Skeletal muscle cell (primary cell): ENCODE measurements at regions not wholly inside any gene's neighbourhood (a gene's known extent, or its start where the extent isn't known, plus 50 kb on each side); places are given as distances from the start of the nearest gene placed in this dataset.
"Not testable (repeated sequence)": the region's sequence is repeated elsewhere in the genome, so short reads cannot be mapped to it uniquely, and the experiment has no call there.

Experiments used
- DNase-seq: peaks from one replicate; pipeline ENCODE4 v3.0.0-alpha.2; 2010; ENCODE audit warnings: low read depth
- H3K4me3 ChIP-seq: 2 replicates; pipeline ENCODE4 v1.5.1; 2011; ENCODE audit warnings: low read depth, mild to moderate bottlenecking, control low read depth, low read length, moderate library complexity

- DNase-seq: no peak
- no peak overlapping the region for H3K4me3 ChIP-seq
Observed at GRCh38 chr12:105477873-105478272, 147.4 kb downstream of the C12orf75 start.

GRCh38 chr12:105478788-105479187 lies 148.3 kb downstream of the C12orf75 start:
- H3K4me3 ChIP-seq, DNase-seq: not testable (repeated sequence)

- no peak overlapping the region for H3K4me3 ChIP-seq
- no peak for DNase-seq
Observed at GRCh38 chr12:105479710-105480109, 149.2 kb downstream of the C12orf75 start.

- DNase-seq: no peak
- H3K4me3 ChIP-seq: no peak overlapping the region
Observed at GRCh38 chr12:105480162-105480561, 149.7 kb downstream of the C12orf75 start.

- no peak overlapping the region for H3K4me3 ChIP-seq
- DNase-seq: no peak
Observed at GRCh38 chr12:105481392-105482300, 151.2 kb downstream of the C12orf75 start.

GRCh38 chr12:105482951-105483350 lies 152.5 kb downstream of the C12orf75 start:
- DNase-seq: no peak
- no peak overlapping the region for H3K4me3 ChIP-seq

- DNase-seq: no peak
- H3K4me3 ChIP-seq: no peak overlapping the region
Observed at GRCh38 chr12:105483691-105484090, 153.2 kb downstream of the C12orf75 start.

GRCh38 chr12:105485321-105485910 lies 154.9 kb downstream of the C12orf75 start:
- DNase-seq: peak; percentile 64
- H3K4me3 ChIP-seq: no peak overlapping the region

- no peak overlapping the region for H3K4me3 ChIP-seq
- no peak for DNase-seq
Observed at GRCh38 chr12:105485921-105486320, 155.4 kb downstream of the C12orf75 start.

- DNase-seq: no peak
- no peak overlapping the region for H3K4me3 ChIP-seq
Observed at GRCh38 chr12:105487963-105488362, 157.5 kb downstream of the C12orf75 start.

GRCh38 chr12:105492591-105493545 lies 162.4 kb downstream of the C12orf75 start:
- H3K4me3 ChIP-seq: no peak overlapping the region
- DNase-seq: no peak

- no peak overlapping the region for H3K4me3 ChIP-seq
- no peak for DNase-seq
Observed at GRCh38 chr12:105499205-105499604, 168.7 kb downstream of the C12orf75 start.

GRCh38 chr12:105500676-105501075 lies 170.2 kb downstream of the C12orf75 start:
- not testable (repeated sequence) for H3K4me3 ChIP-seq, DNase-seq

- no peak for DNase-seq
- no peak overlapping the region for H3K4me3 ChIP-seq
Observed at GRCh38 chr12:105502426-105502930, 172.0 kb downstream of the C12orf75 start.

- DNase-seq: no peak
- no peak overlapping the region for H3K4me3 ChIP-seq
Observed at GRCh38 chr12:105503619-105504018, 173.1 kb downstream of the C12orf75 start.

GRCh38 chr12:105504286-105504685 lies 173.8 kb downstream of the C12orf75 start:
- H3K4me3 ChIP-seq: no peak overlapping the region
- no peak for DNase-seq

- H3K4me3 ChIP-seq: no peak overlapping the region
- no peak for DNase-seq
Observed at GRCh38 chr12:105506678-105507310, 176.3 kb downstream of the C12orf75 start.

GRCh38 chr12:105507311-105508038 lies 177.0 kb downstream of the C12orf75 start:
- no peak for DNase-seq
- no peak overlapping the region for H3K4me3 ChIP-seq
